OCI-LY7 (cell line): ENCODE measurements at regions not wholly inside any gene's neighbourhood (a gene's known extent, or its start where the extent isn't known, plus 50 kb on each side); places are given as distances from the start of the nearest gene placed in this dataset.

Experiments
- CTCF ChIP-seq: fragments of 200-600 bp; sonication (generic); conservative IDR thresholded peaks from 2 replicates; pipeline ENCODE4 v1.5.1; 2014; ENCODE audit warnings: mild to moderate bottlenecking, antibody characterized with exemption, low read length, moderate library complexity, mixed read lengths
- EZH2phosphoT487 ChIP-seq: fragments of 200-600 bp; sonication (generic); IDR thresholded peaks from 2 replicates; pipeline ENCODE4 v1.6.1; 2018; ENCODE audit warnings: low read depth, borderline replicate concordance, mild to moderate bottlenecking, mixed run types, antibody characterized with exemption, low read length, moderate library complexity, mixed read lengths

- TF ChIP-seq CTCF: no peak
- TF ChIP-seq EZH2phosphoT487: no peak
Measured at GRCh38 chr2:139556789-139557188, 776.6 kb upstream of the NXPH2 start.
